ENCODE measurements at regions not wholly inside any gene's neighbourhood (a gene's known extent, or its start where the extent isn't known, plus 50 kb on each side); places are given as distances from the start of the nearest gene placed in this dataset.

- DNase-seq (no peak), ATAC-seq (no peak)
- Histone ChIP-seq H3K27me3 (no peaks in the 10 kb centered on the region), H3K4me3 (no peak overlapping the region), H3K4me1 (peaks cover 6 to 37% (median 19%) of the 10 kb centered on the region in 9 donors), H3K36me3 (no peaks in the 10 kb centered on the region), H3K27ac (no peak overlapping the region), H3K9me3 (no peaks in the 10 kb centered on the region)
- no peak for TF ChIP-seq CTCF (IDR thresholded peaks at IDR 0.05)
- intact Hi-C loops (cut with DNase I), result no loop called here
- WGBS, 2 donors, result 69 to 78% methylated on average over 8 of the region's 8 CpGs
Measured at GRCh38 chr17:77356690-77357201, 216.0 kb downstream of the SEC14L1 start.

GRCh38 chr17:77358801-77359200 lies 218.0 kb downstream of the SEC14L1 start:
- H3K9me3 ChIP-seq, result no peaks in the 10 kb centered on the region
- no peak for ATAC-seq
- no peaks in the 10 kb centered on the region for H3K27me3 ChIP-seq
- intact Hi-C loops (cut with DNase I), result no loop called here
- no peak overlapping the region for H3K4me3 ChIP-seq
- H3K4me1 ChIP-seq, result peaks cover 5 to 34% (median 20%) of the 10 kb centered on the region in 9 donors
- WGBS, 2 donors, result 83% methylated on average over 7 of the region's 7 CpGs
- no peak for TF ChIP-seq CTCF (IDR thresholded peaks at IDR 0.05)
- H3K27ac ChIP-seq, result no peak overlapping the region
- no peaks in the 10 kb centered on the region for H3K36me3 ChIP-seq
- DNase-seq, result no peak

- no peak for TF ChIP-seq CTCF (IDR thresholded peaks at IDR 0.05)
- WGBS, 2 donors, result 57 to 58% methylated on average over 2 of the region's 2 CpGs
- no peaks in the 10 kb centered on the region for H3K36me3 ChIP-seq
- no peak for ATAC-seq
- DNase-seq, result no peak
- H3K27me3 ChIP-seq, result no peaks in the 10 kb centered on the region
- intact Hi-C loops (cut with DNase I), result no loop called here
- H3K4me1 ChIP-seq, result peaks cover 5 to 34% (median 18%) of the 10 kb centered on the region in 9 donors
- no peak overlapping the region for H3K27ac ChIP-seq
- H3K4me3 ChIP-seq, result no peak overlapping the region
- H3K9me3 ChIP-seq, result no peaks in the 10 kb centered on the region
Measured at GRCh38 chr17:77359236-77359635, 218.5 kb downstream of the SEC14L1 start.

GRCh38 chr17:77361986-77362620 lies 221.3 kb downstream of the SEC14L1 start:
- TF ChIP-seq CTCF (IDR thresholded peaks at IDR 0.05), result no peak
- ATAC-seq (no peak), DNase-seq (no peak)
- intact Hi-C loops (cut with DNase I), result no loop called here
- Histone ChIP-seq H3K27me3 (no peaks in the 10 kb centered on the region), H3K9me3 (no peaks in the 10 kb centered on the region), H3K4me1 (peaks cover 20 to 50% (median 44%) of the 10 kb centered on the region in 9 donors), H3K36me3 (no peaks in the 10 kb centered on the region), H3K27ac (no peak overlapping the region), H3K4me3 (no peak overlapping the region)
- WGBS, 2 donors, result 95% methylated on average over 8 of the region's 8 CpGs
